Neuron (in vitro differentiated cells): ENCODE measurements at regions not wholly inside any gene's neighbourhood (a gene's known extent, or its start where the extent isn't known, plus 50 kb on each side); places are given as distances from the start of the nearest gene placed in this dataset.
"Not testable (repeated sequence)": the region's sequence is repeated elsewhere in the genome, so short reads cannot be mapped to it uniquely, and the experiment has no call there.

ENCODE experiments used
- H2AFZ ChIP-seq: one replicate; pipeline ENCODE4 v1.6.1; 2013; ENCODE audit warnings: low read depth, mild to moderate bottlenecking, inconsistent platforms, low read length, moderate library complexity
- H3K27me3 ChIP-seq: one replicate; pipeline ENCODE4 v1.6.1; 2013; ENCODE audit warnings: low read length; ENCODE audit not compliant: insufficient read depth
- H3K36me3 ChIP-seq: one replicate; pipeline ENCODE4 v1.6.1; 2013; ENCODE audit warnings: low read length; ENCODE audit not compliant: insufficient read depth
- H3K4me1 ChIP-seq: one replicate; pipeline ENCODE4 v1.6.1; 2013; ENCODE audit warnings: low read length; ENCODE audit not compliant: insufficient read depth
- H3K4me3 ChIP-seq: 2 replicates; pipeline ENCODE4 v1.5.1; 2013; ENCODE audit warnings: mild to moderate bottlenecking, low read length, moderate library complexity
- H3K9me3 ChIP-seq: one replicate; pipeline ENCODE4 v1.6.1; 2013; ENCODE audit warnings: low read length

GRCh38 chr6:126718600-126719327 lies 378.8 kb downstream of the CENPW start:
- H3K27me3 ChIP-seq, result no peaks in the 10 kb centered on the region
- H2AFZ ChIP-seq, result no peak overlapping the region
- H3K9me3 ChIP-seq, result no peaks in the 10 kb centered on the region
- H3K36me3 ChIP-seq, result no peaks in the 10 kb centered on the region
- H3K4me1 ChIP-seq, result peaks cover 25% of the 10 kb centered on the region
- H3K4me3 ChIP-seq, result no peak overlapping the region

- no peaks in the 10 kb centered on the region for H3K36me3 ChIP-seq
- H3K27me3 ChIP-seq, result no peaks in the 10 kb centered on the region
- H2AFZ ChIP-seq, result no peak overlapping the region
- peaks cover 25% of the 10 kb centered on the region for H3K4me1 ChIP-seq
- no peaks in the 10 kb centered on the region for H3K9me3 ChIP-seq
- no peak overlapping the region for H3K4me3 ChIP-seq
Observed at GRCh38 chr6:126720304-126720703, 380.4 kb downstream of the CENPW start.

- H2AFZ ChIP-seq, result no peak overlapping the region
- H3K27me3 ChIP-seq, result no peaks in the 10 kb centered on the region
- no peaks in the 10 kb centered on the region for H3K36me3 ChIP-seq
- peaks cover 22% of the 10 kb centered on the region for H3K4me1 ChIP-seq
- no peaks in the 10 kb centered on the region for H3K9me3 ChIP-seq
- H3K4me3 ChIP-seq, result no peak overlapping the region
Observed at GRCh38 chr6:126721581-126722160, 381.8 kb downstream of the CENPW start.

GRCh38 chr6:126722411-126722810 lies 382.5 kb downstream of the CENPW start:
- Histone ChIP-seq H2AFZ (no peak overlapping the region), H3K4me1 (peaks cover 16% of the 10 kb centered on the region), H3K4me3 (no peak overlapping the region), H3K36me3 (no peaks in the 10 kb centered on the region), H3K9me3 (no peaks in the 10 kb centered on the region), H3K27me3 (no peaks in the 10 kb centered on the region)

GRCh38 chr6:126723541-126724170 lies 383.7 kb downstream of the CENPW start:
- Histone ChIP-seq H3K4me3 (no peak overlapping the region), H2AFZ (no peak overlapping the region), H3K4me1 (peaks cover 15% of the 10 kb centered on the region), H3K36me3 (no peaks in the 10 kb centered on the region), H3K27me3 (no peaks in the 10 kb centered on the region), H3K9me3 (no peaks in the 10 kb centered on the region)

GRCh38 chr6:126724821-126725220 lies 384.9 kb downstream of the CENPW start:
- Histone ChIP-seq H3K4me1 (peaks cover 9% of the 10 kb centered on the region), H3K4me3 (no peak overlapping the region), H3K36me3 (no peaks in the 10 kb centered on the region), H3K27me3 (no peaks in the 10 kb centered on the region), H2AFZ (no peak overlapping the region), H3K9me3 (no peaks in the 10 kb centered on the region)

GRCh38 chr6:126726454-126726853 lies 386.5 kb downstream of the CENPW start:
- H3K4me1 ChIP-seq, H3K36me3 ChIP-seq, H3K9me3 ChIP-seq, H3K27me3 ChIP-seq, H3K4me3 ChIP-seq, H2AFZ ChIP-seq: not testable (repeated sequence)

GRCh38 chr6:126738146-126738545 lies 380.3 kb upstream of the RSPO3 start:
- no peaks in the 10 kb centered on the region for H3K27me3 ChIP-seq
- H2AFZ ChIP-seq, result no peak overlapping the region
- H3K4me3 ChIP-seq, result no peak overlapping the region
- H3K36me3 ChIP-seq, result no peaks in the 10 kb centered on the region
- no peaks in the 10 kb centered on the region for H3K9me3 ChIP-seq
- H3K4me1 ChIP-seq, result no peaks in the 10 kb centered on the region

- Histone ChIP-seq H2AFZ (no peak overlapping the region), H3K36me3 (no peaks in the 10 kb centered on the region), H3K4me3 (no peak overlapping the region), H3K9me3 (no peaks in the 10 kb centered on the region), H3K4me1 (no peaks in the 10 kb centered on the region), H3K27me3 (no peaks in the 10 kb centered on the region)
Observed at GRCh38 chr6:126738641-126739040, 379.8 kb upstream of the RSPO3 start.

GRCh38 chr6:126743076-126743475 lies 375.4 kb upstream of the RSPO3 start:
- no peaks in the 10 kb centered on the region for H3K36me3 ChIP-seq

GRCh38 chr6:126747728-126748540 lies 370.5 kb upstream of the RSPO3 start:
- Histone ChIP-seq H3K27me3 (no peaks in the 10 kb centered on the region), H3K4me3 (no peak overlapping the region), H3K36me3 (no peaks in the 10 kb centered on the region), H2AFZ (no peak overlapping the region), H3K4me1 (no peaks in the 10 kb centered on the region), H3K9me3 (no peaks in the 10 kb centered on the region)

More at GRCh38 chr6:126743076-126743475, 375.4 kb upstream of the RSPO3 start:
- no peaks in the 10 kb centered on the region for H3K27me3 ChIP-seq
- H3K4me3 ChIP-seq, result no peak overlapping the region
- H2AFZ ChIP-seq, result no peak overlapping the region
- H3K9me3 ChIP-seq, result no peaks in the 10 kb centered on the region
- H3K4me1 ChIP-seq, result no peaks in the 10 kb centered on the region

- peaks cover 1% of the 10 kb centered on the region for H3K9me3 ChIP-seq
Observed at GRCh38 chr6:126753606-126754005, 364.9 kb upstream of the RSPO3 start.

GRCh38 chr6:126761854-126762253 lies 356.6 kb upstream of the RSPO3 start:
- H3K36me3 ChIP-seq, result no peaks in the 10 kb centered on the region
- H3K9me3 ChIP-seq, result no peaks in the 10 kb centered on the region
- H3K4me3 ChIP-seq, result no peak overlapping the region
- H2AFZ ChIP-seq, result no peak overlapping the region
- no peaks in the 10 kb centered on the region for H3K27me3 ChIP-seq
- H3K4me1 ChIP-seq, result no peaks in the 10 kb centered on the region

More at GRCh38 chr6:126753606-126754005, 364.9 kb upstream of the RSPO3 start:
- no peak overlapping the region for H2AFZ ChIP-seq
- no peaks in the 10 kb centered on the region for H3K27me3 ChIP-seq
- H3K4me1 ChIP-seq, result peaks cover 5% of the 10 kb centered on the region
- H3K36me3 ChIP-seq, result no peaks in the 10 kb centered on the region
- H3K4me3 ChIP-seq, result no peak overlapping the region
